ENCODE measurements at regions not wholly inside any gene's neighbourhood (a gene's known extent, or its start where the extent isn't known, plus 50 kb on each side); places are given as distances from the start of the nearest gene placed in this dataset.

DNA sequence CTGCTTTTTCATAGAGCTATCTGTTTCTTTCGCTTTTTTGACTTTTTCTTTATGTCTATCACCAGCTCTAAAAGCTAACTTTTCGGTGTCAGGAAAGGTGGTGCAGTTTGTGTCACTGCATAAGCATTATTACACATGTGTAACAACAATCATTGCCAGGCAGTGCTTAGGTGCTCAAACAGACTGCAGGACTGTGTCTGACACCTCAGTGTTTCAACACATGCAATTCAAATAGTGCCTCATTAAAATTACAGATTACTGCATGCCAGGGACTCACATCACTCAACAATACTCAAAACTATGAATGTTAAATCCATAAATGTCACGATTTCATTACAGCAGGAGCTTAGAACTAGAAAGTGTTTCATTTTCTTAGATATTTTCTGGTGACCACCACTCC lies 265.3 kb upstream of the SMIM30 start:
- Histone ChIP-seq H3K9ac (ENCODE audit: low read depth, low read length) (no peak overlapping the region), H3K23ac (ENCODE audit: low read depth, low read length) (no peak overlapping the region), H3K79me1 (ENCODE audit: low read depth in 1 of 2, low read length in 2 of 2) (no peaks in the 10 kb centered on the region), H3K18ac (ENCODE audit: low read depth, low read length) (no peak overlapping the region), H4K8ac (ENCODE audit: low read depth in 2 of 2, low read length in 2 of 2) (no peak overlapping the region), H2BK5ac (ENCODE audit: low read depth, low read length, poor library complexity, severe bottlenecking) (no peak overlapping the region), H3K4me3 (ENCODE audit: insufficient read depth, low read depth, low read length) (no peak overlapping the region), H3K56ac (ENCODE audit: extremely low read depth, insufficient read depth, low read length) (no peak overlapping the region), H2AFZ (replicated peaks; ENCODE audit: low read length, poor library complexity) (no peak overlapping the region), H2BK20ac (ENCODE audit: low read depth, low read length) (no peak overlapping the region), H3K9me1 (ENCODE audit: insufficient read depth, low read length) (no peaks in the 10 kb centered on the region), H3K9me3 (ENCODE audit: control insufficient read depth, insufficient read depth, low read length) (no peaks in the 10 kb centered on the region), H4K5ac (ENCODE audit: low read depth, low read length) (no peak overlapping the region), H4K91ac (ENCODE audit: insufficient read depth, low read depth, low read length) (no peak overlapping the region), H2BK120ac (ENCODE audit: low read depth, low read length) (no peak overlapping the region), H3K27me3 (ENCODE audit: control insufficient read depth, insufficient read depth, low read length) (no peaks in the 10 kb centered on the region), H3K14ac (replicated peaks; ENCODE audit: low read depth, low read length) (no peak overlapping the region), H3K36me3 (ENCODE audit: control insufficient read depth, insufficient read depth, low read length) (no peaks in the 10 kb centered on the region), H3K4me2 (ENCODE audit: low read depth, low read length) (no peak overlapping the region), H4K20me1 (ENCODE audit: insufficient read depth, low read length) (no peaks in the 10 kb centered on the region), H2AK9ac (replicated peaks; ENCODE audit: low read depth, low read length, poor library complexity) (no peak overlapping the region), H3K27ac (ENCODE audit: insufficient read depth, low read length) (no peak overlapping the region), H3K4ac (ENCODE audit: low read depth, low read length) (no peak overlapping the region), H2AK5ac (ENCODE audit: low read depth, low read length) (no peak overlapping the region), H3K4me1 (ENCODE audit: control insufficient read depth, insufficient read depth, low read length) (no peaks in the 10 kb centered on the region), H2BK15ac (ENCODE audit: low read depth, low read length) (no peak overlapping the region)
- ChIA-PET POLR2A (ENCODE audit: unreplicated experiment) (no interaction called here), CTCF (interaction anchor here (1.3 kb wide), 2 partner anchors 10 to 11 kb away, joined by 3 to 5 read pairs; no protein-coding TSS in a partner anchor)
- in situ Hi-C loops (cut with MboI; ENCODE audit: low sequenced_read_pairs) (no loop called here), dilution Hi-C loops (cut with HindIII; ENCODE audit: low sequenced_read_pairs, unreplicated experiment) (no loop called here), intact Hi-C loops (cut with micrococcal nuclease) (no loop called here)
- DNase-seq (no peak), ATAC-seq (ENCODE audit: low read depth) (no peak)
- no CpG with 5 or more reads among the region's 3 CpGs for WGBS, 2 experiments (ENCODE audit: extremely low coverage in 2 of 2, insufficient read length in 1 of 2)
- no TSS peak for BruUV-seq (replicated peaks)
- TF ChIP-seq MAZ (IDR thresholded peaks at IDR 0.05; ENCODE audit: borderline replicate concordance, low read depth, low read length) = no peak
- TF ChIP-seq, protein P1, sequence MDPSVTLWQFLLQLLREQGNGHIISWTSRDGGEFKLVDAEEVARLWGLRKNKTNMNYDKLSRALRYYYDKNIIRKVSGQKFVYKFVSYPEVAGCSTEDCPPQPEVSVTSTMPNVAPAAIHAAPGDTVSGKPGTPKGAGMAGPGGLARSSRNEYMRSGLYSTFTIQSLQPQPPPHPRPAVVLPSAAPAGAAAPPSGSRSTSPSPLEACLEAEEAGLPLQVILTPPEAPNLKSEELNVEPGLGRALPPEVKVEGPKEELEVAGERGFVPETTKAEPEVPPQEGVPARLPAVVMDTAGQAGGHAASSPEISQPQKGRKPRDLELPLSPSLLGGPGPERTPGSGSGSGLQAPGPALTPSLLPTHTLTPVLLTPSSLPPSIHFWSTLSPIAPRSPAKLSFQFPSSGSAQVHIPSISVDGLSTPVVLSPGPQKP (IDR thresholded peaks at IDR 0.05; ENCODE audit: borderline replicate concordance, low read depth, low read length) = no peak
- TF ChIP-seq NFE2L2 (IDR thresholded peaks at IDR 0.05; ENCODE audit: low read depth, low read length) = no peak
- TF ChIP-seq RFX5 (IDR thresholded peaks at IDR 0.05; ENCODE audit: low read depth, low read length) = no peak
- no peak for TF ChIP-seq CTCF (conservative IDR thresholded peaks at IDR 0.05; ENCODE audit: low read depth, low read length)
- TF ChIP-seq USF2 (IDR thresholded peaks at IDR 0.05; ENCODE audit: low read depth, low read length) = no peak
- no peak for TF ChIP-seq RCOR1 (IDR thresholded peaks at IDR 0.05; ENCODE audit: insufficient replicate concordance, low read length)

All from IMR-90 (cell line).